H1 (cell line): ENCODE measurements at regions not wholly inside any gene's neighbourhood (a gene's known extent, or its start where the extent isn't known, plus 50 kb on each side); places are given as distances from the start of the nearest gene placed in this dataset.

Experiments
- BACH1 ChIP-seq: IDR thresholded peaks from 2 replicates; pipeline ENCODE4 v1.6.1; 2012; ENCODE audit warnings: low read length, improper control_type of control experiment
- CBX5 ChIP-seq: fragments of 300-800, 300-1000 bp; sonication (generic); IDR thresholded peaks from 2 replicates; pipeline ENCODE4 v1.7.1; 2016; ENCODE audit warnings: antibody characterized with exemption, low read length, low read depth
- CTBP2 ChIP-seq: IDR thresholded peaks from 2 replicates; pipeline ENCODE4 v1.7.0; 2011; ENCODE audit warnings: borderline replicate concordance, mild to moderate bottlenecking, moderate library complexity, mixed read lengths, low read length; ENCODE audit not compliant: insufficient read depth, insufficient read length
- EP300 ChIP-seq, 2 experiments: IDR thresholded peaks; 1 replicate in 1 of 2; 2 replicates in 1 of 2; pipeline ENCODE4 v1.6.1; 2011 to 2012; ENCODE audit warnings: low read depth in 2 of 2, low read length in 2 of 2, mild to moderate bottlenecking in 2 of 2, borderline replicate concordance in 1 of 2, inconsistent platforms in 1 of 2, moderate library complexity in 1 of 2
- GTF2F1 ChIP-seq: IDR thresholded peaks from 2 replicates; pipeline ENCODE4 v1.6.1; 2012; ENCODE audit warnings: low read depth, low read length, improper control_type of control experiment, borderline replicate concordance
- POLR2A ChIP-seq, 2 experiments: IDR thresholded peaks; 1 replicate in 1 of 2; 2 replicates in 1 of 2; pipeline ENCODE4 v1.6.1; 2011; ENCODE audit warnings: low read depth in 2 of 2, low read length in 2 of 2, mild to moderate bottlenecking in 2 of 2; ENCODE audit errors: control extremely low read depth in 1 of 2
- TF ChIP-seq, protein P1 (sequence below): IDR thresholded peaks from 2 replicates; pipeline ENCODE4 v1.6.1; 2011; ENCODE audit warnings: low read length, improper control_type of control experiment
- TF ChIP-seq, protein P2 (sequence below): fragments of 300-600 bp; sonication (generic); IDR thresholded peaks from 2 replicates; pipeline ENCODE4 v1.7.1; 2012; ENCODE audit warnings: low read length, moderate library complexity, mild to moderate bottlenecking, inconsistent platforms; ENCODE audit not compliant: insufficient replicate concordance

DNA sequence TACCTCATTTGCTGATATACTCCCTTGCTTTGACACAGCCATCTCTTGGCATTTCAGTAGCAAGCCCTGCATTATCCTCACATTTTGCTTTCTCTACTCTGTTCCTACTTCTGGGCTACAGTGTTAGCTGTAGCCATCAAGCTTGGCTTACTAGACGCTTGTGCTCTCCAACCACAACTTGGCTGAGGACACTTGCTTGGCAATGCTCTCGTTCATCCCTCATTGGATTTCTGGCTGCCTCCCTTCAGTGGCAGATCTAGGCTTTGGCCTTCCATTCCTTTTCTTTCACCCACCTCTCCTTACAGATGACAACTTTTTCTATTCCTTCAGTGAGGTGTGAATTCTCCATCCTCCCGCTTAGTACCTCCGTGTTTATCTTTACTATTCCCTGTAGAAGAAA lies 428.7 kb upstream of the LRRC7 start (continued):
- TF ChIP-seq, protein P1, sequence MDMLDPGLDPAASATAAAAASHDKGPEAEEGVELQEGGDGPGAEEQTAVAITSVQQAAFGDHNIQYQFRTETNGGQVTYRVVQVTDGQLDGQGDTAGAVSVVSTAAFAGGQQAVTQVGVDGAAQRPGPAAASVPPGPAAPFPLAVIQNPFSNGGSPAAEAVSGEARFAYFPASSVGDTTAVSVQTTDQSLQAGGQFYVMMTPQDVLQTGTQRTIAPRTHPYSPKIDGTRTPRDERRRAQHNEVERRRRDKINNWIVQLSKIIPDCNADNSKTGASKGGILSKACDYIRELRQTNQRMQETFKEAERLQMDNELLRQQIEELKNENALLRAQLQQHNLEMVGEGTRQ, result no peak
- no peak for TF ChIP-seq CBX5
- TF ChIP-seq CTBP2, result no peak
- TF ChIP-seq BACH1, result no peak
- TF ChIP-seq, protein P2, sequence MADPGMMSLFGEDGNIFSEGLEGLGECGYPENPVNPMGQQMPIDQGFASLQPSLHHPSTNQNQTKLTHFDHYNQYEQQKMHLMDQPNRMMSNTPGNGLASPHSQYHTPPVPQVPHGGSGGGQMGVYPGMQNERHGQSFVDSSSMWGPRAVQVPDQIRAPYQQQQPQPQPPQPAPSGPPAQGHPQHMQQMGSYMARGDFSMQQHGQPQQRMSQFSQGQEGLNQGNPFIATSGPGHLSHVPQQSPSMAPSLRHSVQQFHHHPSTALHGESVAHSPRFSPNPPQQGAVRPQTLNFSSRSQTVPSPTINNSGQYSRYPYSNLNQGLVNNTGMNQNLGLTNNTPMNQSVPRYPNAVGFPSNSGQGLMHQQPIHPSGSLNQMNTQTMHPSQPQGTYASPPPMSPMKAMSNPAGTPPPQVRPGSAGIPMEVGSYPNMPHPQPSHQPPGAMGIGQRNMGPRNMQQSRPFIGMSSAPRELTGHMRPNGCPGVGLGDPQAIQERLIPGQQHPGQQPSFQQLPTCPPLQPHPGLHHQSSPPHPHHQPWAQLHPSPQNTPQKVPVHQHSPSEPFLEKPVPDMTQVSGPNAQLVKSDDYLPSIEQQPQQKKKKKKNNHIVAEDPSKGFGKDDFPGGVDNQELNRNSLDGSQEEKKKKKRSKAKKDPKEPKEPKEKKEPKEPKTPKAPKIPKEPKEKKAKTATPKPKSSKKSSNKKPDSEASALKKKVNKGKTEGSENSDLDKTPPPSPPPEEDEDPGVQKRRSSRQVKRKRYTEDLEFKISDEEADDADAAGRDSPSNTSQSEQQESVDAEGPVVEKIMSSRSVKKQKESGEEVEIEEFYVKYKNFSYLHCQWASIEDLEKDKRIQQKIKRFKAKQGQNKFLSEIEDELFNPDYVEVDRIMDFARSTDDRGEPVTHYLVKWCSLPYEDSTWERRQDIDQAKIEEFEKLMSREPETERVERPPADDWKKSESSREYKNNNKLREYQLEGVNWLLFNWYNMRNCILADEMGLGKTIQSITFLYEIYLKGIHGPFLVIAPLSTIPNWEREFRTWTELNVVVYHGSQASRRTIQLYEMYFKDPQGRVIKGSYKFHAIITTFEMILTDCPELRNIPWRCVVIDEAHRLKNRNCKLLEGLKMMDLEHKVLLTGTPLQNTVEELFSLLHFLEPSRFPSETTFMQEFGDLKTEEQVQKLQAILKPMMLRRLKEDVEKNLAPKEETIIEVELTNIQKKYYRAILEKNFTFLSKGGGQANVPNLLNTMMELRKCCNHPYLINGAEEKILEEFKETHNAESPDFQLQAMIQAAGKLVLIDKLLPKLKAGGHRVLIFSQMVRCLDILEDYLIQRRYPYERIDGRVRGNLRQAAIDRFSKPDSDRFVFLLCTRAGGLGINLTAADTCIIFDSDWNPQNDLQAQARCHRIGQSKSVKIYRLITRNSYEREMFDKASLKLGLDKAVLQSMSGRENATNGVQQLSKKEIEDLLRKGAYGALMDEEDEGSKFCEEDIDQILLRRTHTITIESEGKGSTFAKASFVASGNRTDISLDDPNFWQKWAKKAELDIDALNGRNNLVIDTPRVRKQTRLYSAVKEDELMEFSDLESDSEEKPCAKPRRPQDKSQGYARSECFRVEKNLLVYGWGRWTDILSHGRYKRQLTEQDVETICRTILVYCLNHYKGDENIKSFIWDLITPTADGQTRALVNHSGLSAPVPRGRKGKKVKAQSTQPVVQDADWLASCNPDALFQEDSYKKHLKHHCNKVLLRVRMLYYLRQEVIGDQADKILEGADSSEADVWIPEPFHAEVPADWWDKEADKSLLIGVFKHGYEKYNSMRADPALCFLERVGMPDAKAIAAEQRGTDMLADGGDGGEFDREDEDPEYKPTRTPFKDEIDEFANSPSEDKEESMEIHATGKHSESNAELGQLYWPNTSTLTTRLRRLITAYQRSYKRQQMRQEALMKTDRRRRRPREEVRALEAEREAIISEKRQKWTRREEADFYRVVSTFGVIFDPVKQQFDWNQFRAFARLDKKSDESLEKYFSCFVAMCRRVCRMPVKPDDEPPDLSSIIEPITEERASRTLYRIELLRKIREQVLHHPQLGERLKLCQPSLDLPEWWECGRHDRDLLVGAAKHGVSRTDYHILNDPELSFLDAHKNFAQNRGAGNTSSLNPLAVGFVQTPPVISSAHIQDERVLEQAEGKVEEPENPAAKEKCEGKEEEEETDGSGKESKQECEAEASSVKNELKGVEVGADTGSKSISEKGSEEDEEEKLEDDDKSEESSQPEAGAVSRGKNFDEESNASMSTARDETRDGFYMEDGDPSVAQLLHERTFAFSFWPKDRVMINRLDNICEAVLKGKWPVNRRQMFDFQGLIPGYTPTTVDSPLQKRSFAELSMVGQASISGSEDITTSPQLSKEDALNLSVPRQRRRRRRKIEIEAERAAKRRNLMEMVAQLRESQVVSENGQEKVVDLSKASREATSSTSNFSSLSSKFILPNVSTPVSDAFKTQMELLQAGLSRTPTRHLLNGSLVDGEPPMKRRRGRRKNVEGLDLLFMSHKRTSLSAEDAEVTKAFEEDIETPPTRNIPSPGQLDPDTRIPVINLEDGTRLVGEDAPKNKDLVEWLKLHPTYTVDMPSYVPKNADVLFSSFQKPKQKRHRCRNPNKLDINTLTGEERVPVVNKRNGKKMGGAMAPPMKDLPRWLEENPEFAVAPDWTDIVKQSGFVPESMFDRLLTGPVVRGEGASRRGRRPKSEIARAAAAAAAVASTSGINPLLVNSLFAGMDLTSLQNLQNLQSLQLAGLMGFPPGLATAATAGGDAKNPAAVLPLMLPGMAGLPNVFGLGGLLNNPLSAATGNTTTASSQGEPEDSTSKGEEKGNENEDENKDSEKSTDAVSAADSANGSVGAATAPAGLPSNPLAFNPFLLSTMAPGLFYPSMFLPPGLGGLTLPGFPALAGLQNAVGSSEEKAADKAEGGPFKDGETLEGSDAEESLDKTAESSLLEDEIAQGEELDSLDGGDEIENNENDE, result no peak
- no peak for TF ChIP-seq GTF2F1
- TF ChIP-seq POLR2A (IDR thresholded peaks at IDR 0.05; ENCODE audit: control extremely low read depth in 1 of 2, low read depth in 2 of 2, low read length in 2 of 2), result no peak
- no peak for TF ChIP-seq EP300 (IDR thresholded peaks at IDR 0.05; ENCODE audit: borderline replicate concordance in 1 of 2, low read depth in 2 of 2, low read length in 2 of 2)
- TF ChIP-seq, all 59 proteins: peak for 0
